ENCODE measurements at regions not wholly inside any gene's neighbourhood (a gene's known extent, or its start where the extent isn't known, plus 50 kb on each side); places are given as distances from the start of the nearest gene placed in this dataset.

- DNase-seq (ENCODE audit: low spot score) (peak; percentile 42), ATAC-seq (ENCODE audit: low read depth) (no peak)
- Histone ChIP-seq H3K36me3 (ENCODE audit: low read depth) (no peaks in the 10 kb centered on the region), H3K27ac (ENCODE audit: poor library complexity, severe bottlenecking) (no peak overlapping the region), H3K27me3 (ENCODE audit: insufficient read depth, poor library complexity, severe bottlenecking) (no peaks in the 10 kb centered on the region), H3K4me1 (ENCODE audit: insufficient read depth, poor library complexity, severe bottlenecking) (no peaks in the 10 kb centered on the region), H3K9me3 (ENCODE audit: severe bottlenecking) (no peaks in the 10 kb centered on the region), H3K4me3 (ENCODE audit: severe bottlenecking) (no peak overlapping the region)
- no peak for TF ChIP-seq CTCF (IDR thresholded peaks at IDR 0.05; ENCODE audit: poor library complexity, severe bottlenecking)
Observed at GRCh38 chr11:70528794-70529580, 130.7 kb downstream of the CTTN start.

GRCh38 chr11:70530010-70530409 is 131.7 kb downstream of the CTTN start:
- Histone ChIP-seq H3K9me3 (ENCODE audit: severe bottlenecking) (no peaks in the 10 kb centered on the region), H3K36me3 (ENCODE audit: low read depth) (no peaks in the 10 kb centered on the region), H3K4me1 (ENCODE audit: insufficient read depth, poor library complexity, severe bottlenecking) (no peaks in the 10 kb centered on the region), H3K27ac (ENCODE audit: poor library complexity, severe bottlenecking) (no peak overlapping the region), H3K27me3 (ENCODE audit: insufficient read depth, poor library complexity, severe bottlenecking) (no peaks in the 10 kb centered on the region), H3K4me3 (ENCODE audit: severe bottlenecking) (no peak overlapping the region)
- DNase-seq (ENCODE audit: low spot score) (no peak), ATAC-seq (ENCODE audit: low read depth) (no peak)
- TF ChIP-seq CTCF (IDR thresholded peaks at IDR 0.05; ENCODE audit: poor library complexity, severe bottlenecking), result no peak

- H3K9me3 ChIP-seq (ENCODE audit: severe bottlenecking), result no peaks in the 10 kb centered on the region
- no peak overlapping the region for H3K27ac ChIP-seq (ENCODE audit: poor library complexity, severe bottlenecking)
- DNase-seq (ENCODE audit: low spot score), result peak; percentile 13
Observed at GRCh38 chr11:70530629-70531185, 132.4 kb downstream of the CTTN start.

GRCh38 chr11:70531281-70532065 is 133.1 kb downstream of the CTTN start:
- Histone ChIP-seq H3K27ac (ENCODE audit: poor library complexity, severe bottlenecking) (no peak overlapping the region), H3K4me1 (ENCODE audit: insufficient read depth, poor library complexity, severe bottlenecking) (no peaks in the 10 kb centered on the region), H3K36me3 (ENCODE audit: low read depth) (no peaks in the 10 kb centered on the region), H3K9me3 (ENCODE audit: severe bottlenecking) (no peaks in the 10 kb centered on the region), H3K4me3 (ENCODE audit: severe bottlenecking) (no peak overlapping the region), H3K27me3 (ENCODE audit: insufficient read depth, poor library complexity, severe bottlenecking) (no peaks in the 10 kb centered on the region)
- no peak for ATAC-seq (ENCODE audit: low read depth)
- no peak for TF ChIP-seq CTCF (IDR thresholded peaks at IDR 0.05; ENCODE audit: poor library complexity, severe bottlenecking)
- peak; percentile 42 for DNase-seq (ENCODE audit: low spot score)

More at GRCh38 chr11:70530629-70531185, 132.4 kb downstream of the CTTN start:
- H3K27me3 ChIP-seq (ENCODE audit: insufficient read depth, poor library complexity, severe bottlenecking), result no peaks in the 10 kb centered on the region
- ATAC-seq (ENCODE audit: low read depth), result no peak
- no peak for TF ChIP-seq CTCF (IDR thresholded peaks at IDR 0.05; ENCODE audit: poor library complexity, severe bottlenecking)
- H3K4me1 ChIP-seq (ENCODE audit: insufficient read depth, poor library complexity, severe bottlenecking), result no peaks in the 10 kb centered on the region
- H3K36me3 ChIP-seq (ENCODE audit: low read depth), result no peaks in the 10 kb centered on the region
- H3K4me3 ChIP-seq (ENCODE audit: severe bottlenecking), result no peak overlapping the region

Data from RWPE2 (cell line).